Upper lobe of right lung (tissue), 1 donor: ENCODE measurements at regions not wholly inside any gene's neighbourhood (a gene's known extent, or its start where the extent isn't known, plus 50 kb on each side); places are given as distances from the start of the nearest gene placed in this dataset.

Experiments
- ATAC-seq: fragments of 200-7000 bp; cut with Tn5 transposase; one replicate; pipeline ENCODE4 v1.9.1; 2020; ENCODE audit warnings: mild to moderate bottlenecking, moderate library complexity
- DNase-seq: peaks from one replicate; pipeline ENCODE4 v3.0.0-alpha.2; 2020
- H3K27ac ChIP-seq: fragments of 200-600 bp; one replicate; pipeline ENCODE4 v1.8.0; 2022
- H3K27me3 ChIP-seq: fragments of 200-600 bp; one replicate; pipeline ENCODE4 v1.8.0; 2022; ENCODE audit warnings: mild to moderate bottlenecking
- H3K36me3 ChIP-seq: fragments of 200-600 bp; one replicate; pipeline ENCODE4 v1.8.0; 2022
- H3K4me1 ChIP-seq: fragments of 200-600 bp; one replicate; pipeline ENCODE4 v1.8.0; 2022
- H3K4me3 ChIP-seq: fragments of 200-600 bp; one replicate; pipeline ENCODE4 v1.8.0; 2022; ENCODE audit warnings: mild to moderate bottlenecking
- H3K9me3 ChIP-seq: fragments of 200-600 bp; one replicate; pipeline ENCODE4 v1.8.0; 2022
- CTCF ChIP-seq: fragments of 200-600 bp; IDR thresholded peaks from one replicate; pipeline ENCODE4 v1.8.0; 2022; ENCODE audit warnings: antibody characterized with exemption
- intact Hi-C: fragments of 100-400 bp; cut with DNase I; formaldehyde crosslinking; loops from one replicate; pipeline ENCODE4 v1.11.0; 2022
- donor health status: DM: no; HTN: yes; CAD: no; lungs with severe emphysema.

- no peaks in the 10 kb centered on the region for H3K9me3 ChIP-seq
- no peak overlapping the region for H3K27ac ChIP-seq
- no peaks in the 10 kb centered on the region for H3K4me1 ChIP-seq
- no peaks in the 10 kb centered on the region for H3K36me3 ChIP-seq
- H3K4me3 ChIP-seq = no peak overlapping the region
- peak; percentile 54 for ATAC-seq
- no peak for TF ChIP-seq CTCF
- intact Hi-C loops = no loop called here
- no peak for DNase-seq
- no peaks in the 10 kb centered on the region for H3K27me3 ChIP-seq
These were observed 81.4 kb downstream of the ALOX5AP start for GRCh38 chr13:30816736-30817135.

- H3K4me1 ChIP-seq = no peaks in the 10 kb centered on the region
- DNase-seq = no peak
- H3K27ac ChIP-seq = no peak overlapping the region
- no peaks in the 10 kb centered on the region for H3K36me3 ChIP-seq
- no peaks in the 10 kb centered on the region for H3K9me3 ChIP-seq
- intact Hi-C loops = no loop called here
- TF ChIP-seq CTCF = no peak
- H3K4me3 ChIP-seq = no peak overlapping the region
- ATAC-seq = peak; percentile 76
- H3K27me3 ChIP-seq = no peaks in the 10 kb centered on the region
These were observed 83.1 kb downstream of the ALOX5AP start for GRCh38 chr13:30818323-30818960.

GRCh38 chr13:30819136-30819888 lies 84.0 kb downstream of the ALOX5AP start:
- DNase-seq = no peak
- H3K27ac ChIP-seq = no peak overlapping the region
- no peak overlapping the region for H3K4me3 ChIP-seq
- ATAC-seq = no peak
- H3K9me3 ChIP-seq = no peaks in the 10 kb centered on the region
- H3K27me3 ChIP-seq = no peaks in the 10 kb centered on the region
- H3K4me1 ChIP-seq = no peaks in the 10 kb centered on the region
- no peaks in the 10 kb centered on the region for H3K36me3 ChIP-seq
- TF ChIP-seq CTCF = no peak
- intact Hi-C loops = no loop called here

GRCh38 chr13:30821421-30821820 lies 84.7 kb upstream of the MEDAG start:
- intact Hi-C loops = no loop called here
- H3K9me3 ChIP-seq = no peaks in the 10 kb centered on the region
- TF ChIP-seq CTCF = no peak
- DNase-seq (no peak), ATAC-seq (no peak)
- H3K4me1 ChIP-seq = no peaks in the 10 kb centered on the region
- H3K4me3 ChIP-seq = no peak overlapping the region
- no peaks in the 10 kb centered on the region for H3K27me3 ChIP-seq
- no peak overlapping the region for H3K27ac ChIP-seq
- no peaks in the 10 kb centered on the region for H3K36me3 ChIP-seq

- ATAC-seq = no peak
- Histone ChIP-seq H3K4me3 (no peak overlapping the region), H3K9me3 (no peaks in the 10 kb centered on the region), H3K27ac (no peak overlapping the region), H3K4me1 (no peaks in the 10 kb centered on the region), H3K36me3 (no peaks in the 10 kb centered on the region), H3K27me3 (no peaks in the 10 kb centered on the region)
- no peak for TF ChIP-seq CTCF
- no peak for DNase-seq
- intact Hi-C loops = no loop called here
These were observed 81.4 kb upstream of the MEDAG start for GRCh38 chr13:30824651-30825050.
